Esophagus squamous epithelium (tissue), 5 donors: ENCODE measurements at regions not wholly inside any gene's neighbourhood (a gene's known extent, or its start where the extent isn't known, plus 50 kb on each side); places are given as distances from the start of the nearest gene placed in this dataset.

Source experiments
- DNase-seq: peaks from one replicate; lab custom pipeline; 2025; lab: John Stamatoyannopoulos, UW
- H3K27ac ChIP-seq, 4 donors: fragments of 200-600 bp; sonication (generic); one replicate each; pipeline ENCODE4 v1.5.1; 2016 to 2019; ENCODE audit warnings: mild to moderate bottlenecking in 1 of 4
- H3K27me3 ChIP-seq, 4 donors: fragments of 200-600 bp; sonication (generic); 1 replicate in 3 of 4; 2 replicates in 1 of 4; pipeline versions ENCODE4 v1.5.1 to v1.6.0; 2017 to 2021; ENCODE audit warnings: antibody characterized with exemption in 1 of 4
- H3K36me3 ChIP-seq, 3 donors: fragments of 200-600 bp; sonication (generic); one replicate each; pipeline ENCODE4 v1.5.1; 2016 to 2019
- H3K4me1 ChIP-seq, 3 donors: fragments of 200-600 bp; sonication (generic); one replicate each; pipeline ENCODE4 v1.5.1; 2017 to 2019
- H3K4me3 ChIP-seq, 4 donors: fragments of 200-600 bp; sonication (generic); 1 replicate in 3 of 4; 2 replicates in 1 of 4; pipeline ENCODE4 v1.5.1; 2016 to 2019; ENCODE audit warnings: mild to moderate bottlenecking in 2 of 4, moderate library complexity in 1 of 4
- H3K9me3 ChIP-seq, 3 donors: fragments of 200-600 bp; sonication (generic); one replicate each; pipeline ENCODE4 v1.5.1; 2016 to 2019
- POLR2A ChIP-seq, 4 donors: fragments of 450-650 bp; IDR thresholded peaks; one replicate each; pipeline ENCODE4 v1.6.1; 2017; ENCODE audit warnings: antibody characterized with exemption in 4 of 4, mild to moderate bottlenecking in 4 of 4, moderate library complexity in 3 of 4
- WGBS, 2 donors: methylation state at CpG; one replicate each; pipeline ENCODE4 v1.1.5; 2018; 5-methylcytosine and 5-hydroxymethylcytosine counted together
- intact Hi-C: fragments of 100-400 bp; cut with DNase I; formaldehyde crosslinking; loops from one replicate; pipeline ENCODE4 v1.15.0; 2022
- TF ChIP-seq, protein P1 (sequence below), 6 experiments: fragments of 450-650 bp in 4 of 6; fragments of 200-600 bp in 2 of 6; sonication (generic) in 2 of 6; IDR thresholded peaks; one replicate each; pipeline ENCODE4 v1.5.1; 2016 to 2019; ENCODE audit warnings: antibody characterized with exemption in 6 of 6, mild to moderate bottlenecking in 4 of 6, moderate library complexity in 4 of 6
- donor health status: DM: yes; HTN: yes; CAD: no.

GRCh38 chr1:190949939-190950338 lies 472.3 kb upstream of the BRINP3 start:
- no peaks in the 10 kb centered on the region for H3K27me3 ChIP-seq
- no peak for DNase-seq
- no peaks in the 10 kb centered on the region for H3K4me1 ChIP-seq
- H3K4me3 ChIP-seq: no peak overlapping the region
- 14 to 22% methylated on average over 5 of the region's 5 CpGs for WGBS, 2 donors
- intact Hi-C loops: no loop called here
- H3K27ac ChIP-seq: no peak overlapping the region
- no peaks in the 10 kb centered on the region for H3K36me3 ChIP-seq
- H3K9me3 ChIP-seq: no peaks in the 10 kb centered on the region
- TF ChIP-seq POLR2A (IDR thresholded peaks at IDR 0.05): no peak
- TF ChIP-seq, protein P1, sequence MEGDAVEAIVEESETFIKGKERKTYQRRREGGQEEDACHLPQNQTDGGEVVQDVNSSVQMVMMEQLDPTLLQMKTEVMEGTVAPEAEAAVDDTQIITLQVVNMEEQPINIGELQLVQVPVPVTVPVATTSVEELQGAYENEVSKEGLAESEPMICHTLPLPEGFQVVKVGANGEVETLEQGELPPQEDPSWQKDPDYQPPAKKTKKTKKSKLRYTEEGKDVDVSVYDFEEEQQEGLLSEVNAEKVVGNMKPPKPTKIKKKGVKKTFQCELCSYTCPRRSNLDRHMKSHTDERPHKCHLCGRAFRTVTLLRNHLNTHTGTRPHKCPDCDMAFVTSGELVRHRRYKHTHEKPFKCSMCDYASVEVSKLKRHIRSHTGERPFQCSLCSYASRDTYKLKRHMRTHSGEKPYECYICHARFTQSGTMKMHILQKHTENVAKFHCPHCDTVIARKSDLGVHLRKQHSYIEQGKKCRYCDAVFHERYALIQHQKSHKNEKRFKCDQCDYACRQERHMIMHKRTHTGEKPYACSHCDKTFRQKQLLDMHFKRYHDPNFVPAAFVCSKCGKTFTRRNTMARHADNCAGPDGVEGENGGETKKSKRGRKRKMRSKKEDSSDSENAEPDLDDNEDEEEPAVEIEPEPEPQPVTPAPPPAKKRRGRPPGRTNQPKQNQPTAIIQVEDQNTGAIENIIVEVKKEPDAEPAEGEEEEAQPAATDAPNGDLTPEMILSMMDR (IDR thresholded peaks at IDR 0.05): no peak

DNA sequence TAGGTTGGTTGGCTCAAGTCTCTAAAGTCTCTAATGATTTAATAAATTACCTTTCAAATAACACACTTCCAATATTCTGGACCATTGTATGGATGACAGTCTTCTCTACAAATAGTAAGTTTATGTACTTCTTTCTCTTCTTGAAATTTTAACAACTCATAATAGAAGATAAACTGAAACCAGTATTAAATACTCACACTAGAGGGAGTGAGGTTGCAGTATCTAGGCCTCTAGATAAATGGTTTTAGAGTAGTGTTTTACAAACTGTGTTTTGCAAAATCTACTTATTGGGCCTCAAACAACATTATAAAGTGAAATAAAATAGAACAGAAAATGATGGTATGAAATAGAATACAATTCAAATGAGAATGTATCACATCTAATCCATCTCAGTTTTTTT lies 479.9 kb upstream of the BRINP3 start:
- intact Hi-C loops: no loop called here

GRCh38 chr1:190963321-190963720 lies 485.7 kb upstream of the BRINP3 start:
- no peaks in the 10 kb centered on the region for H3K9me3 ChIP-seq
- WGBS, 2 donors: 56 to 70% methylated on average over 2 of the region's 2 CpGs
- TF ChIP-seq POLR2A (IDR thresholded peaks at IDR 0.05): no peak
- TF ChIP-seq, protein P1 (IDR thresholded peaks at IDR 0.05): no peak
- no peak overlapping the region for H3K4me3 ChIP-seq
- H3K27me3 ChIP-seq: no peaks in the 10 kb centered on the region
- intact Hi-C loops: no loop called here
- H3K4me1 ChIP-seq: no peaks in the 10 kb centered on the region
- no peaks in the 10 kb centered on the region for H3K36me3 ChIP-seq
- DNase-seq: no peak
- H3K27ac ChIP-seq: no peak overlapping the region

More for the DNA sequence above, 479.9 kb upstream of the BRINP3 start:
- TF ChIP-seq, protein P1 (IDR thresholded peaks at IDR 0.05): no peak
- TF ChIP-seq POLR2A (IDR thresholded peaks at IDR 0.05): no peak
- Histone ChIP-seq H3K36me3 (no peaks in the 10 kb centered on the region), H3K4me1 (no peaks in the 10 kb centered on the region), H3K27me3 (no peaks in the 10 kb centered on the region), H3K9me3 (no peaks in the 10 kb centered on the region), H3K27ac (no peak overlapping the region), H3K4me3 (no peak overlapping the region)
- no peak for DNase-seq

GRCh38 chr1:190975827-190976226 lies 498.2 kb upstream of the BRINP3 start:
- 73 to 82% methylated on average over 5 of the region's 5 CpGs for WGBS, 2 donors
- Histone ChIP-seq H3K27me3 (no peaks in the 10 kb centered on the region), H3K36me3 (no peaks in the 10 kb centered on the region), H3K4me1 (no peaks in the 10 kb centered on the region), H3K27ac (no peak overlapping the region), H3K9me3 (peaks cover 0 to 3% (median 0%) of the 10 kb centered on the region in 3 donors), H3K4me3 (no peak overlapping the region)
- no peak for DNase-seq
- intact Hi-C loops: no loop called here
- no peak for TF ChIP-seq POLR2A (IDR thresholded peaks at IDR 0.05)
- TF ChIP-seq, protein P1 (IDR thresholded peaks at IDR 0.05): no peak

DNA sequence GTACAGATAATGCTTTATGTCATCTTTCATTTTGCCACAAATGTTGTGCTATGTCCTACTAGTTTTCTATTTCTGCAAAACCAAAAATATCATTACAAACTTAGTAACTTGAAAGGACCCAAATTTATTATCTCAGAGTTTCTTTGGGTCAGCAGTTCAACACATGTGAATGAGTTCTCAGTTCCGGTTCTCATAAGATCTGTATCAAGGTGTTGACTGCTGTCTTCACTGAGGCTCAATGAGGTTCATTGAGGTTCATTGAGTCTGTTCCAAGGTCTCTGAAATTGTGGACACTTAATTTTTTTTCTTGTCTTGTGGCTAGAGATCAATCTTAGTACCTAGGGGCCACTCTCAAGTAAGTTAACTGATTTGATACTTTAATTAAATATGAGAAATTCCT lies 525.1 kb upstream of the BRINP3 start:
- intact Hi-C loops: no loop called here
- no peak overlapping the region for H3K27ac ChIP-seq

More for the DNA sequence above, 525.1 kb upstream of the BRINP3 start:
- Histone ChIP-seq H3K27me3 (no peaks in the 10 kb centered on the region), H3K9me3 (no peaks in the 10 kb centered on the region), H3K36me3 (no peaks in the 10 kb centered on the region), H3K4me3 (no peak overlapping the region), H3K4me1 (no peaks in the 10 kb centered on the region)
- WGBS, 2 donors: 100% methylated on average over 1 of the region's 1 CpG
- DNase-seq: no peak
- TF ChIP-seq POLR2A (IDR thresholded peaks at IDR 0.05): no peak
- TF ChIP-seq, protein P1 (IDR thresholded peaks at IDR 0.05): no peak
